Body of pancreas (tissue), 4 donors: ENCODE measurements at regions not wholly inside any gene's neighbourhood (a gene's known extent, or its start where the extent isn't known, plus 50 kb on each side); places are given as distances from the start of the nearest gene placed in this dataset.
"Not testable (repeated sequence)": the region's sequence is repeated elsewhere in the genome, so short reads cannot be mapped to it uniquely, and the experiment has no call there.

Experiments
- POLR2A ChIP-seq, 3 donors: fragments of 450-650 bp; IDR thresholded peaks; one replicate each; pipeline ENCODE4 v1.6.1; 2016; ENCODE audit warnings: antibody characterized with exemption in 3 of 3, mild to moderate bottlenecking in 2 of 3
- TF ChIP-seq, protein P1 (sequence below), 7 experiments: fragments of 450-650 bp in 4 of 7; fragments of 200-600 bp in 3 of 7; sonication (generic) in 3 of 7; IDR thresholded peaks; one replicate each; pipeline ENCODE4 v1.5.1; 2016 to 2019; ENCODE audit warnings: antibody characterized with exemption in 7 of 7

GRCh38 chr1:157446356-157446755, 106.0 kb downstream of the FCRL5 start:
- TF ChIP-seq, protein P1, sequence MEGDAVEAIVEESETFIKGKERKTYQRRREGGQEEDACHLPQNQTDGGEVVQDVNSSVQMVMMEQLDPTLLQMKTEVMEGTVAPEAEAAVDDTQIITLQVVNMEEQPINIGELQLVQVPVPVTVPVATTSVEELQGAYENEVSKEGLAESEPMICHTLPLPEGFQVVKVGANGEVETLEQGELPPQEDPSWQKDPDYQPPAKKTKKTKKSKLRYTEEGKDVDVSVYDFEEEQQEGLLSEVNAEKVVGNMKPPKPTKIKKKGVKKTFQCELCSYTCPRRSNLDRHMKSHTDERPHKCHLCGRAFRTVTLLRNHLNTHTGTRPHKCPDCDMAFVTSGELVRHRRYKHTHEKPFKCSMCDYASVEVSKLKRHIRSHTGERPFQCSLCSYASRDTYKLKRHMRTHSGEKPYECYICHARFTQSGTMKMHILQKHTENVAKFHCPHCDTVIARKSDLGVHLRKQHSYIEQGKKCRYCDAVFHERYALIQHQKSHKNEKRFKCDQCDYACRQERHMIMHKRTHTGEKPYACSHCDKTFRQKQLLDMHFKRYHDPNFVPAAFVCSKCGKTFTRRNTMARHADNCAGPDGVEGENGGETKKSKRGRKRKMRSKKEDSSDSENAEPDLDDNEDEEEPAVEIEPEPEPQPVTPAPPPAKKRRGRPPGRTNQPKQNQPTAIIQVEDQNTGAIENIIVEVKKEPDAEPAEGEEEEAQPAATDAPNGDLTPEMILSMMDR (IDR thresholded peaks at IDR 0.05): not testable (repeated sequence)
- TF ChIP-seq POLR2A (IDR thresholded peaks at IDR 0.05): not testable (repeated sequence)
